A549 (cell line): ENCODE measurements at regions not wholly inside any gene's neighbourhood (a gene's known extent, or its start where the extent isn't known, plus 50 kb on each side); places are given as distances from the start of the nearest gene placed in this dataset.

Experiments
- MAX ChIP-seq: IDR thresholded peaks from 2 replicates; pipeline ENCODE4 v1.6.1; 2012
- TF ChIP-seq, protein P1 (sequence below): fragments of >200 bp; sonication (Bioruptor Twin); formaldehyde crosslinking; IDR thresholded peaks from 3 replicates; pipeline ENCODE4 v1.5.1; 2016

DNA sequence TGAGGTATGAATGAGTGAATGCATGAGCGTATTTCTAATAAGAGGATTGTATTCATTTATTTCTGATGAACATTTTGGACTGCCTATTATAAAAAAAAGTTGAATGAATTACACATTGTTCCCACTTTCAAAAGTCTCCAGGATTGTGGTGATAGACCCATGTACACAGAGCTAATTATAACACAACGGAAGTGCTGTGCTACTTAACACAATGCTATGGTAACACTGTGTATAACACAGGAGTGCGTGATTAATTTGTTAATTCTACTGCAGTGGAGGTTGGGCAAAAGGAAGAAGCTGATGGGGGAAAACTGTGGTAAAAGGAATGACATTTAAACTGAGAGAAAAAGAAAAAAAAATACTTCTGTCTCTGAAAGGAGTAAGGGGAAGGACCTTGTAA, 147.8 kb upstream of the MEF2C start:
- TF ChIP-seq, protein P1, sequence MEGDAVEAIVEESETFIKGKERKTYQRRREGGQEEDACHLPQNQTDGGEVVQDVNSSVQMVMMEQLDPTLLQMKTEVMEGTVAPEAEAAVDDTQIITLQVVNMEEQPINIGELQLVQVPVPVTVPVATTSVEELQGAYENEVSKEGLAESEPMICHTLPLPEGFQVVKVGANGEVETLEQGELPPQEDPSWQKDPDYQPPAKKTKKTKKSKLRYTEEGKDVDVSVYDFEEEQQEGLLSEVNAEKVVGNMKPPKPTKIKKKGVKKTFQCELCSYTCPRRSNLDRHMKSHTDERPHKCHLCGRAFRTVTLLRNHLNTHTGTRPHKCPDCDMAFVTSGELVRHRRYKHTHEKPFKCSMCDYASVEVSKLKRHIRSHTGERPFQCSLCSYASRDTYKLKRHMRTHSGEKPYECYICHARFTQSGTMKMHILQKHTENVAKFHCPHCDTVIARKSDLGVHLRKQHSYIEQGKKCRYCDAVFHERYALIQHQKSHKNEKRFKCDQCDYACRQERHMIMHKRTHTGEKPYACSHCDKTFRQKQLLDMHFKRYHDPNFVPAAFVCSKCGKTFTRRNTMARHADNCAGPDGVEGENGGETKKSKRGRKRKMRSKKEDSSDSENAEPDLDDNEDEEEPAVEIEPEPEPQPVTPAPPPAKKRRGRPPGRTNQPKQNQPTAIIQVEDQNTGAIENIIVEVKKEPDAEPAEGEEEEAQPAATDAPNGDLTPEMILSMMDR: no peak
- no peak for TF ChIP-seq MAX
